Epithelial cell of proximal tubule (primary cell): ENCODE measurements at regions not wholly inside any gene's neighbourhood (a gene's known extent, or its start where the extent isn't known, plus 50 kb on each side); places are given as distances from the start of the nearest gene placed in this dataset.

ENCODE experiments used
- DNase-seq: peaks from one replicate; pipeline ENCODE4 v3.0.0-alpha.2; 2011; ENCODE audit warnings: low read depth
- H3K4me3 ChIP-seq: 2 replicates; pipeline ENCODE4 v1.5.1; 2011; ENCODE audit warnings: low read depth, mild to moderate bottlenecking, low read length
- TF ChIP-seq, protein P1 (sequence below): conservative IDR thresholded peaks from 2 replicates; pipeline ENCODE4 v1.5.1; 2012; ENCODE audit warnings: low read depth, mild to moderate bottlenecking, low read length

DNA sequence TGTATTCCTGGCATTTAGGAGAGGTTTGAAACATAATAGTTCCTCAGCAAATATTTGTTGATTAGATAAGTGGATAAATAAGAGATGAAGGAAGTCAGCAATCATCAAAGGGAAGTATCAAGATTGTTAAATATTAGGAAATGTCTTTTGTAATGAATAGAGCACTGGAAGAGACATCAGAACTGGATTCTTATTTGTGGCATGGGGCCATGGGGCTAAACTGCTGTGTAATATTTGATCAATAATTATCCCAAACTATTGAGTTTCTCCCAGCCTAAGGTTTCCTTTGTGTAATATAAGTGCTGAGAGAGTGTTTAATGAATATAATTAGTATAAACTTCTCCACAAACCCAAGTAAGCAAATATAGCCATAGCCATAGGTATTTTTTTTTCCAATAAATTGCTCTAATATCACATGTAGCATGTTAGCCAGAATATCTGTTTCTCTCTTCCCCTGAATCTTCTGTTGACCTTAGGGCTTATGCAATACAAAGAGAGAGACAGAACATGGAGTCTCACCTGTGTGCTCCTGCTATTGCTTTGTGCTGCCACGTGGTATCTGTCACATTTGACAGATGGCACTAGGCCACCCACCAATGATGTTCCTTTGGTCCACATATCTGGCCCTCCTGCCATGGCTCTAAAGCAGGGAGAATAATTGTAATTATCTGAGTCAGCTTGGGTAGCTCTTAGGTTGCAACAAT is 658.7 kb downstream of the SOX5 start:
- no peak overlapping the region for H3K4me3 ChIP-seq
- TF ChIP-seq, protein P1, sequence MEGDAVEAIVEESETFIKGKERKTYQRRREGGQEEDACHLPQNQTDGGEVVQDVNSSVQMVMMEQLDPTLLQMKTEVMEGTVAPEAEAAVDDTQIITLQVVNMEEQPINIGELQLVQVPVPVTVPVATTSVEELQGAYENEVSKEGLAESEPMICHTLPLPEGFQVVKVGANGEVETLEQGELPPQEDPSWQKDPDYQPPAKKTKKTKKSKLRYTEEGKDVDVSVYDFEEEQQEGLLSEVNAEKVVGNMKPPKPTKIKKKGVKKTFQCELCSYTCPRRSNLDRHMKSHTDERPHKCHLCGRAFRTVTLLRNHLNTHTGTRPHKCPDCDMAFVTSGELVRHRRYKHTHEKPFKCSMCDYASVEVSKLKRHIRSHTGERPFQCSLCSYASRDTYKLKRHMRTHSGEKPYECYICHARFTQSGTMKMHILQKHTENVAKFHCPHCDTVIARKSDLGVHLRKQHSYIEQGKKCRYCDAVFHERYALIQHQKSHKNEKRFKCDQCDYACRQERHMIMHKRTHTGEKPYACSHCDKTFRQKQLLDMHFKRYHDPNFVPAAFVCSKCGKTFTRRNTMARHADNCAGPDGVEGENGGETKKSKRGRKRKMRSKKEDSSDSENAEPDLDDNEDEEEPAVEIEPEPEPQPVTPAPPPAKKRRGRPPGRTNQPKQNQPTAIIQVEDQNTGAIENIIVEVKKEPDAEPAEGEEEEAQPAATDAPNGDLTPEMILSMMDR, result no peak
- no peak for DNase-seq

DNA sequence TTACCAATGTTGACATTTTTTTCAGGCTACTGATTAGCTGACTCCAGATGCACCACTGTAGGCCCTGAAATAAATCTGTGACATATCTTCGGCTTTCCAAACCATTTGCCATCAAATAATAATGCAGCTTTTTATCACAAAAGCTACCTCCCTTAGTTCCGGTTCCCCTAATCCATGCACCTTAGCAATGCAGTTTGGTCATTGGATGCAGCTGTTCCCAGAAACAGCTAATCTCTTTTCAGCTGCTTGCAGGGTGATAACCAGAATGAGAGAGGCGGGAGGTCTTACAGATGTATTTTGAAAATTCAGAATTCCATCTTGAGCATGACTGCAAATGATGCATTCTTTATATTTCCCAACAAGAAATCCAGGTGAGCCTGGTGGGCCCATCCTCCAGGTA is 646.2 kb downstream of the SOX5 start:
- TF ChIP-seq, protein P1, result no peak
- no peak for DNase-seq
- H3K4me3 ChIP-seq, result no peak overlapping the region

DNA sequence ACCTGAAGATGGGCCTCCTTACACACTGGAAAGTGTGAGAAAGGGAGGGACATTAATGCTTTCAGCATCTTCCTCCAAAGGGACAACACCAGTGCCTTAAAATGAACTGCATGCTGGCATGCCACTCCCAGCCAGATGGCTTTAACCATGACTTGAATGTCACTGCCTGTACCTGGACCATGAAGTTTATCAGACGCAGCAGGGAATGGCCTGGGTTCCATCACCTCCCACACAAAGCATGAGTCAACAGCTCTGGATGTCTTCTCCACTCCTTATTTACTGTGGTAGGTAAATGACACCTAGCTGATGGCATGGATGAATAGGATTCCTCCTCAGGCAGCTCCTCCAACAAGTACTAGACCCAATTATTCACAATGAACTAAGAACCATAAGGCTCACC is 645.6 kb downstream of the SOX5 start:
- no peak overlapping the region for H3K4me3 ChIP-seq
- no peak for DNase-seq
- TF ChIP-seq, protein P1, result no peak

DNA sequence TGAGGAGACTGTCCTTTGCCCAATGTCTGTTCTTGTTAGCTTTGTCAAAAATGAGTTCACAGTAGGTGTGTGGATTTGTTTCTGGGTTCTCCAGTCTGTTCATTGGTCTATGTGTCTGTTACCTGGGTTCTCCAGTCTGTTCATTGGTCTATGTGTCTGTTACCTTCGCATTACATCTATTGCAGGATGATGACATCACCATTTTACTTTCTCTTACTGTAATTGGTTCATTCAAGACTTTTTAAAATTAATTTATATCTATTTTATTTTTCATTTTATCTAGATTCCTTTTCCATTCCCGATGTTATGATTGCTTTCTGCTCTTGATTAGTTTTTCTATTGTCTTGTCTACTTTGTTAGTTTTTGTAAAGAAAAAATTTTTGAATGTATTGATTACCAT is 615.5 kb downstream of the SOX5 start:
- no peak for DNase-seq
- TF ChIP-seq, protein P1, result no peak
- H3K4me3 ChIP-seq, result no peak overlapping the region

DNA sequence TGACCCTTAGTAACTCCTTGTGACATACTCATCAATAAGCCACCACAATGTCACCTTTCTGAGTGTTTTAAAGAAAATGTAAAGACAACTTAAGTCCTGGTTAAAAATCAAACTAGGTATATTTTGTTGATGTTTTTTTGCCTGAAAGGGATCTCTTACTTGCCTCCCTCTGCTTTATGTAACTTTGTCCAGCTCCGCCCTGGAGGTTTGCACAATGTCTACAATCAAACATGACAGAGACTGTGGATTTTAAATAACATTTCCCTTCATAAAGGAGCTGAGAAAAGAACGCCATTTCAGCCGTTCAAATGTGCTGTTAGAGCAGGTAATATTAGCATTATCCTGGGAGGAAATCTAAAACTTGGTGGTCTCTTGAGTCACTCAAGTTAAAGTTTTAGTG is 613.9 kb downstream of the SOX5 start:
- no peak overlapping the region for H3K4me3 ChIP-seq
- TF ChIP-seq, protein P1, result no peak
- DNase-seq, result no peak

DNA sequence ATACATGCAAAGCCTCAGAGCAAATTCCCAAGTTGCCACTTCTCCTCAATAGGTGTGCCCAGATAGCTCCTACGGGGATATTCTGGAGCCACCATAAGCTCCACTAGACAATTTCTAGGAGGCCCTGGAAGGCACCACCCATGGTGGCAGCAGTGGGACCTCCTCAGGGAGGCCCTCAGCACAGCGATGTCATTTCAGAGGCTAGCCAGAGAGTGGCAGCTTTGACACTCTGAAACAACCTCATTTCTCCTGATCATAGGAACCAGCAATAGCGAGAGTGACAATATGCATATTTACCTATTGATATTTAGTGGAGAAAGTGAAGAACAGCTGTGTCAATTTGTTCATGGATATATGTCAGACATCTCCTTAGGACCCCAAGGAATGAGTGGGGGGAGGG is 612.3 kb downstream of the SOX5 start:
- H3K4me3 ChIP-seq, result no peak overlapping the region
- no peak for DNase-seq
- TF ChIP-seq, protein P1, result no peak

DNA sequence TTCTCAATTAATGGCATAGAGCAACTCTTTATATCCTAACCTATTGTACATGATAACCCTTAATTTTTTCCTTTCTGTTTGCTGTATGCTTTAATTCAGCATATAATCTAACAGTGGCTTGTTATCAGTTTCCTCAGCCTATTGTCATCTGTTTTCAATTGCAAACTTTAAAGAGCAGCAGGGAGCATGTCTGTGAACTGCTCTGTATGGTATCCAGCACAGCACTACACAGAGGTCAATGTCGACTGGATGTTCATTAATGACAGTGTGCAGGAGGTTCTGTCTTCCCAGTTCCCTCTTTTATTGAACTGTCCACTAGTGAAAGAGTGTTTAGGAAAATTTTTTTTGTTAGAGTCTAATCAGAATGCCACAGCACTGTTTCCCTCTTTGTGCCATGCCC is 609.1 kb downstream of the SOX5 start:
- no peak for DNase-seq
- TF ChIP-seq, protein P1, result no peak

More for the DNA sequence above, 609.1 kb downstream of the SOX5 start:
- no peak overlapping the region for H3K4me3 ChIP-seq
